HG02798 (cell line): ENCODE measurements at regions not wholly inside any gene's neighbourhood (a gene's known extent, or its start where the extent isn't known, plus 50 kb on each side); places are given as distances from the start of the nearest gene placed in this dataset.

ENCODE experiments used
- ATAC-seq: cut with Tn5 transposase; IDR thresholded peaks from one replicate; pipeline ENCODE4 v1.9.1; 2021; ENCODE audit warnings: mild to moderate bottlenecking; ENCODE audit not compliant: unreplicated experiment, poor library complexity

DNA sequence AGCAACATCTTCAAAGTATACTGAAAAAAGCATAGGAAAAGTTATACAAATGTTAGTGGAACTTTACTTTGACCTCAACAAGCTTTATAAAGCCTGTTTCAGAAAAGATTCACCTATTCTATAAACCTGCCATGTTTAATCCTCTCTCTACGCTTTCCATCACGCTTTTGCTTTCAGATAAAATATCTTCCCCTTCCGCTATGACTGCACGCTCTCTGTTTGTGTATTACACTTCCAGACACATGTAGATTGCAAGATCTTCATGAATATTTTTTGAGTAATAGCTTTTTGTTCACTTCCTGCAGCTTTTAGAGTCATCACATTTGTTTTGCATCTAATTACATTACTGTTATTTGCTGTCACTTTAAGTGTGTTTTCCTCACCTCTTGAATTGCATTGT is 271.4 kb downstream of the RASSF9 start:
- ATAC-seq = no peak

DNA sequence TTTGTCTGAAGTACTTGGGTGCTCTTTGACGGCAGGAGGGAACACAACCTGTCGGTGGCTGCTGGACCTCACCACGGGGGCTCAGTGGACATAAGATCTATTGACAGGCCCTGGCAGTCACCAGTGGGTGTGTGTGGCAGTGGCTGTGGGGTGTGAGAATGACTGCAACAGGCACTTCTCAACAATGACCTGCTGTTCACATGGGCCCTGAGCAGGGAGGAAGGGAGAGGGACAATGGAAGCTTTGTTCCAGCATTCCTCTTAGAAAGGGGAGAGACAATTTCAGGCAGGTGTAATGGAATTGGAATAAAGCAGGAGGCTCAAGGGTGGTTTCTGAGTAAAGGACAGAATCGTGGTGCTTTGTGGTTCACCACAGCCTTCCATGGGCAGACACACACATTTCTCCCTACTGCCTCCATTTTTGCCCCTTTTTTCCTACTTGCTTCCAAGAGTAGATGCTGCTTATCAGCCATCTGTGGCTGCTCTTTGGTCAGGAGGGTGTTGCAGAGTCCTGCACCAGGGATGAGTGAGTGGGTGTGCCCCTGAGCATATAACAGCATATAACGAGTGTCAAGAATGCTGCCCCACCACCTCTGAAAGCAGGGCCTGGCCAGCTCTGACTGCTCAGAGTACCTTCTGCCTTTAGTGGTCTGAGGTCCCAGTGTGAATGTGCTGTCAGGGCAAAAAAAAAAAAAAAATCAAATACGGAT is 267.7 kb downstream of the RASSF9 start:
- no peak for ATAC-seq

DNA sequence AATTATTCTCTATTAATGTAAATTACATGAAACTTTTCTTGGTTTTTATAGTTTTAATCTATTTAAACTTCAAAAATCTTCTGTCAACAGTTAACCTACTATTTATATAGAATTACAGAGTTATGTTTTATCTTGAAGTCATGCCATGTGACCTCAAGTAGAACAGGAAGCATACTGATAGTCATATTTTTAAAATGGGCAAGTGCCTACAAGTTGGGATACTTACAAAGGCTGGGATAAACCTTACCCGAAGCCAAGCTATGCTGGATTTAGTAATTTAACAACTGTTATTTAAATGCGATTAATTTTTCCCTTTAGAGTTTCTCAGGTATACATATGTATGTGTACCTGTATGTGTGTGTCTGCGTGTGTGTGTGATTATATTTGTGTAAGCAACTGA is 266.9 kb downstream of the RASSF9 start:
- no peak for ATAC-seq

DNA sequence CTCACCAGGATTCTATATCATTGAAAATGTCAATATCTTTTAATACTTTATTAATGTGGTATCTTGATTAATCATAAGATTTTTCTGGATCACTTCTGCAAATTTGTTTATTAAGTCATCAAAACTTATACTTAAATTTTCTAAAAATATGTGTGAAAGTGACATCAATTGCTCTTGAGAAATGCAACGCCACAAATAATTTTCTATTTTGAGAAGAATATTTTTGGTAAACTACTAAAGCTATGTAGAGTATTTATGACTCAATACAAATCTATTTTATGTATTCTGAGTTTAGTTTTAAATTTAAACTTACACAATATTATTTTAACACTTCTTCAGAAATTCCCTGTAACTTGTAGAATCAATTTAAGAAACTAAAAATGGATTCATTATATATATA is 263.3 kb downstream of the RASSF9 start:
- ATAC-seq = no peak

DNA sequence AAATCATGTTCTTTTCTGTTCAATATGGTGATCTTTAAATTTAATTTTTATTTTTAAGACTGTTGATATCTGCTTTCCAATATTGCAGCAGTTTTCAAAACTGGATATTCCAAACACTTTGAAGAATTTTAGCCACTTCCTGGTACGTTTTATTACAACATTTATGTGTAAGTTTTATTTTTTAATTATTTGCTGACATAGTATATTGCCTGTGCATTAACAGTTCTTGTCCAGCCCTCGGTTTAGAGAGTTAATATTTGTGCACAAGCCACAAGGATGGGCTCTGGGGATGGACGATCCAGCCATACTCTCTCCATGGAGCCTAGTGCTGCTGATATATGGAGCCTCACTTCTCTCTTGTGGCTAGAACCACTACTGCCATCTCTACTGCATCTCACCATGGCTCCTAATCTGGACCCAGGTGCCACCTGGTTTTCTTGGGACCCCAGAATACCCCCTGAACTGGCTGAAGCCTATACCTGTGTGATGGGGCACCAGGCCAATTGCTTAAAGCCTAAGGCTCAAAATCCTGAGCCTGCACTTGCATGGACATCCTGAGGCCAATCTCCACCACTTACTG is 262.5 kb downstream of the RASSF9 start:
- no peak for ATAC-seq

DNA sequence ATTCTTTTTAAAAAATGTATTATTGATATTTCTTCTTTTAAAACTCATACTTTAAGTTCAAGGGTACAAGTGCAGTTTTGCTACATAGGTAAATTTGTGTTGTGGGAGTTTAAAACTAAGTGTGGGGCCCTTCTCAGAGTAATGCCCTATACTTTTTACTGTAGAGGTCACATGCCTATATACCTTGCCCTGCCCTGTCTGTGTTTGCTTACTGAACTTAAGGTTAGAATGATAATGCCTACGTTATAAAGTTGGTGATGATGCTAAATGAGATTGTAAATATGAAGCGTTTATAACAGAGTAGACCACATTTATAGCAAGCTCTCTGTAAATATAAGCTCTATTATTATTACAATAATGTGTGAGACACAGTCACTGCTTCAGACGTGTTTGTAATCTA is 261.9 kb downstream of the RASSF9 start:
- ATAC-seq = no peak

DNA sequence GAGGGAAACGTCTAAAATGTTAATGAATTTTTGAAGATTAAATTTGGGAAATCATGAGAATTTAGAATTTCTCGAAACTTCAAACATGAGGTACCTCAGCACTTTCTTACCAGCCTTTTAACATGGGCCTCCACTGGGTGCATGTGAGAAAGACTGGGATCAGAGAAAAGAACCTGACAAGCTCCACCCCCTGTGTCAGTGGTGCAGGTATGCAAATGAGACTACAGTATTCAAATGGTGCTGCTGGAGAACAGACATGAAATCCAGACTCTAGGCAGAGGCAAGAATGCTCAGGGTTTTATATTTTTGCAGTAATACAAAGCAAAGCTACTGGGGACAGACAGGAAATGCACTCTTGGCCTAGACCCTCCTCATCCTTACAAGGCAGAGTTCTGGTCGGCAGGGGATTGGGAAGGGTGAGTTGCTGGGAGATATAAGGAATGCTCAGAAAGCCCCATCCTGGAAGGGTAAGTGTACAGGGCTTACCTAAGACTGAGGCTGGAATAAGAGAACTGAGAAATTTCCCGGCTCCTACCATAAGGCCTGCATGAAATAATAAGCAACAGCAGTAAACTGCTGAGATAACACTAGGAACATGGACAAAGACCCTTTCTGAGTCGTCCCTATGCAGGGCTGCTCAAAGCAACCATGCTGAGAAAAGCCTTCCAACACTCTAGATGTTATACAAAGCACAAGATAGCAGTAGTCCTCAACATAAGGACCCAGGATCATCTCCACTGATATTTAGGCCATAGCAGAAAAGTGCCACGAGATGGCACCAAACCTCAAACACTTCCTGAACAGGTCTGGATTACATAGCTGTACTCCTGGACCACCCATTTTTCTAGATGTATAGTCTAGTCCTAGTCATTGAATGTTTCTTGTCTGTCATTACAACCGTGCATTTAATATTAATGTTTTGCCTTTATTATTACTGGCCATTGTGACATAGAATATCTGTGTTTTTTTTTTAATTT is 260.8 kb downstream of the RASSF9 start:
- ATAC-seq = peak; percentile 98

DNA sequence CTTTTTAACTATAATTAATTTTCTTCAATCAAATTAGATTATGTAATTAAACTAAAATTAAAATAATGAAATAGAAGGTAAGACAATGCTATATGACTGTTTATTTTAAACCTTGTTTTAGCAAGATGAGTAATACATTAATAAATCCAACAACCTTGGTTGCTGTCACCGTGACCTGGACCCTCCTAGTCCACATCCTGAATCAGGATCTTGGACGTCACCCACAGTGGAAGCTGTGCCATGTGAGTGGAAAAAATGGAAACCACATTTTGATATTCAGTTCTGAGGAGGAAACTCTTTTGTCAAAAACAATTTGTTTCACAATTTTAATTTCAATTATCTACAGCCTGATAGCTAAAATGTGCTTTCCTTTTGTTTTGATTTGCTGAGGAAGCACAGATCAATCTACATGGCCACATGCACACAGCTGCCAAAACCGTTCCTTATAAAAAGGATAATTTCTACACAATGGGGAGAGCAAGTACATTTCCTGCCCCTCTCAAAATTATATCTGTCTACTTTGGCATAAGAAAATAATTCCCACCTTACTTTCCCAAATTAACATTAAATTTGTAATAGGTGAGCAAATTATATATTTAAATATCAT is 255.5 kb downstream of the RASSF9 start:
- no peak for ATAC-seq

DNA sequence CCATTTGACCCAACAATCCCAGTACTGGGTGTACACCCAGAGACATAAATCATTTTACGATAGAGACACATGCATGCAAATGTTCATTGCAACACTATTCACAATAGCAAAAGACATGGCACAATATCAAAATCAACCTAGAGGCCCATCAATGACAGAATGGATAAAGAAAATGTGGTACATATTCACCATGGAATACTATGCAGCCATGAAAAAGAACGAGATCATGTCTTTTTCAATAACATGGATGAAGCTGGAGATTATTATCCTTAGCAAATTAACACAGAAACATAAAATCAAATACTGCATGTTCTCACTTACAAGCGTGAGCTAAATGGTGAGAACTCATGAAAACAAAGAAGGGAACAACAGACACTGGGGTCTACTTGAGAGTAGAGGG is 249.1 kb downstream of the RASSF9 start:
- no peak for ATAC-seq

DNA sequence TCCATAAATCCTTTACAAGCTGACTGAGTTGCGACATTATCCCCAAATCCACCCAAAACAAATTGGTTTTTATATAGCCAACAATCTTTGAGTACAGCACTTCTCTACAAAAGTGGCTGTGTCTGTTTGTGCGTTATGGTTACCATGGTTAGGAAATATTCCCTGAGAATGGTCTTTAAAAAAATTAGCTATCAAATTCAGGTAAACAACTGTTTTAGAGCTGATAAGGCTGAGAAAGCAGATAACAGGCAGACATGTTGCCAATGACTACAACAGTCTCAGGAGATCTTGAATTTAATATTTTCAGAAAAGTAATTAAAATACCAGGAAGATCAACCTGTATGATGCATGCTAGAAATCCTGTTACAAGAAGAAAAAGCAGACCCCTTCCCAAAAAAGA is 248.0 kb downstream of the RASSF9 start:
- no peak for ATAC-seq

DNA sequence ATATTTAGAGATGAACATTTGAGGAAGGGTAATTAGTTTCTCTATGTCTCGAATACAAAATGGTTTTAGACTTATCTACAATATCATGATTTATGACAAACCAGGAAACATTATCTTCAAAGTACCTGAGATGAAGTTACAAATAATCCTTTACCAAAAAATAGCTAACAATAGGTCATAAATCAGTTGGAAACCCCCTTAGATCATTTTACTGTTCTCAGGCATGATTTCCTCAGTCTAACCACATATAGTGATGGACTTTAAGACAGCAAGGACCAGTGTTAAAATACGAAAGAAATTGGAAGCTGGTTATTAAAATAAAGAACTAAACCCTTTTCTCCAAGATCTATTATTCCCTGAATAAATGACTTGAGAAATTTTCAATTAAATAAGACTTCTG is 235.4 kb downstream of the RASSF9 start:
- no peak for ATAC-seq

DNA sequence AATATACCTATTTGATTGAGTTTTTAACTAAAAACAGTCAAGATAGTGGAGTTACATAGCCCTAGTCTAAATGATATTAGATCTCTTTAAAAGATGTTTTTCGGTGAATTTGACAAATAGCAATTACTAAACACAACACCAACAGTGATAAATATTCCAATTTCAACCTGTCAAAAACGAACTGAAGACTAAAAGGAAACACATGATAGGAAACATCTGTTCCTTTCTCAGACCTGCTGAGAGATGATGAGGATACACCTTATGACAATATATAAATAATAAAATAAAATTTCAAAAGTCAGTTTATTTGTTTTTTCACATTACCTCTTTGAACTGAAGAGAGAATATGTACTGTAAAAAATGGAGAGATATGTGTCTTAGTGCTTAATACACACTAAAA is 232.7 kb downstream of the RASSF9 start:
- no peak for ATAC-seq

DNA sequence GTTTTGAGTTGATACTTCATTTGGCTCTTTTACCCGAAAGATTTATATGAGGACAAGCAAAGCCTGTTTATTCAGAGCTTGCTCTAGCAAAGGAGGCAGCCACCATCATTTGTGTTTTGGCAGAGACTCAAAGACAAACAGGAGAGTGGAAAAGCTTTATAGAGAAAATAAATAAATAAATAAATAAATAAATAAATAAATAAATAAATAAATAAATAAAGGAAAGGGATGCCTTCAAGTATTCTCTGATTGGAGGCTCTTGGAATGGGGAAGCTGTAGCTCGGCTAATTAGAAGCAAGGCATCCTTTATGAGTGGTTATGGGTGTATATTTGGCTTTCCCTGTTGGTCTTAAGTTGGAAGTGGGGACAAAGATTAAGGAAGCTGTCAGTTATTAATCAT is 229.8 kb downstream of the RASSF9 start:
- no peak for ATAC-seq

DNA sequence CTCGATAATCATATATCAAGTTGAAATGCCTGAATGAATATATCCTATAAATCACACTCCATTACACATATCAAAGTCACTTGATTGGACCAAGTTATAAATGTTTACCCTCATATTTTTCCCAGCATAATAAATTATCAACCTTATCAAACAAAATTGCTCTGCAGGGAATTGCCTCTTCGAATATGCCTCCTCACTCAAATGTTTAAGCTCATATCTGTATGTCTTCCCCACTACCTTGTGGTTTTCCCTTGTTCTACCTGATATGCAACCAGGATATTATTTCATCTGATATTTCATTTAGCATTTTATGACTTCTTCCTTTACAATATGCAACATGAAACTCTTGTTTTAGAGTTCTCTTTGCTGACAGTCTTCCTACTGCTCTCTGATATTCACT is 226.4 kb downstream of the RASSF9 start:
- no peak for ATAC-seq

DNA sequence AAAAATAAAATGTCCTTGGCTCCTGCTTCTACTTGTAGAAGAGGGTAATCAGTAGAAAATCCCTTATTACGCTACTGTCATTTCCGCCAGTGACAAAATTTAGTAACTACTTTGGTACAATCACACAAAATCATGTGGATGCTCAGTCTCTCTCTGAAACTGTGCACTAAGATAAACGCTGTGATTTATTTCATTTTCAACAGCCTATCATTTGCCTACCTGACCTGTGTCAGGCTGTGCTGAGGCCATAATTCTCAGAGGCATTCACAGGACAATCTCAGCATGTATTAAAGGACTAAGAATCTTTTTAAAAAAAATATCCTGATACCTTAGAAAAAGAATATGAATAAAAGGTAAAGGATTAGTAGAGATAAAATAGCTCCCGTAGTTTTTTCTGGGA is 226.0 kb downstream of the RASSF9 start:
- no peak for ATAC-seq

DNA sequence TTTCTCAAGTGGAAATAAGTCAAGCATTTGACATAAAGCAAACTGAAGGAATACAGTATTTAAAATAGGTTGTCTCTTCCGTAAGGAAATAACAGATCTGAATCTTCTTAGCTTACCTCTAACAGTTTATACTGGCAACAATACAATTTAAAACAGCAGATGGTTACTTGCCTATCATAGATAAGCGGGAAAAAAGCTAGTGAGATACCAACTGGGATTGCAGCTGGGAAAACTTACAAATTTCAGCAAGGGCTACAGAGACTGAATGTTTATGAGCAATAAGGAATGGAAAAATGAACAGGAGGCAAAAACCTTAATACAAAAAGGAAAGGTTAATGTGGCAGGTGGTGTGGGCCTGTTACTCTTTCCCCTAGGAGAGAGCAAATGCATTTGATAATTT is 220.0 kb downstream of the RASSF9 start:
- no peak for ATAC-seq

DNA sequence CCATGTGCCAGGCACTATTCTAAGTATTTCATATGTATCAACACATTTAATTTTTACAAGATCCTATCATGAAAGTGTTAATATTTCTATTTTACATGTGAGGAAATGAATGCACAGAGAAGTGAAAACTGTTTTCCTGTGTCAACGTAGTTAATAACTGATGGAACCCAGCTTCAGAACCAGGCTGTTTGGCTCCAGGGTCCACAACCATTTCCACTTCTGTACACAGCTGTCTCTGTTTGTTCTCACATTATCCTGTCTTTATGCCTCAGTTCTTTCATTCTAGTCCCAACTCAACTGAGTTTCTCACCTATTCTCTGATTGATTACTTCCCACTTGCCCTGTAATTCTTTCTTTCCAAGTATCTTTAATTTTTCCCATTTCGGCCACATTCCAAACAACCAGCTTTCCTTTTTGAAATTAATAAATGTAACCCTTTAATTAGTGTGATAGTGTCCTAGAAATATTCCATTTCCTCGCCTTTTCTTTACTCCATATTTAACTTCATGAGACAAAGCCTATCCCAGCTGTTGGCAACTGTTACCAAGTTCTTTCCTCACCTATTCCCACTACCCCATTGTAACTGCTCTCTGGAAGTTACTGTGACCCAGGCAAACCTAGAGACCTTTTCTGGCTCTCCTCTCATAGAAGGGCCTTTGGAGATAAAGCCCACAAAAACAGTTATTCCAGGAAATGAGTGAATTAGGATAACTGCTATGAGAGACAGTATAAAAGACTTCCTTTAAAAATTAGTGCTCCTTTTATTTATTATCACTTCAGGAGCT is 218.7 kb downstream of the RASSF9 start:
- ATAC-seq = no peak

DNA sequence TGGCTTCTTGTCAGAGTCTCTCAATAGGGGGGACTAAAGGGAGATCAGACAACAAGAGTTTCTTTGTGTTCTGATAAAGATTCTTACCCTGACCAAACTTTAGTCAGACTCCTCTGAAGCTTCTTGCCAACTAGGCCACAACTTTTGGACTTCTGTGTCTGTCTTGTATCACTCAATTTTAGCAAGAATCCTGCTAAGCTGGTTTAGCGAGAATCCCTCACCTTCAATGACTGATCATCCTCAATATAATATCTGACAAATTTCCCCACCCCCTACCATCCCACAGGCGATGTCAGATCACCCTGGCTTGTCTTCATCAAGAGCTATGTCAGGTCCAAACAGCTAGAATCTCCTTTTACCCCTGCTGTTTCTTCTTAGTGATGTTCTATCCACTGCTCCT is 215.2 kb downstream of the RASSF9 start:
- ATAC-seq = no peak

DNA sequence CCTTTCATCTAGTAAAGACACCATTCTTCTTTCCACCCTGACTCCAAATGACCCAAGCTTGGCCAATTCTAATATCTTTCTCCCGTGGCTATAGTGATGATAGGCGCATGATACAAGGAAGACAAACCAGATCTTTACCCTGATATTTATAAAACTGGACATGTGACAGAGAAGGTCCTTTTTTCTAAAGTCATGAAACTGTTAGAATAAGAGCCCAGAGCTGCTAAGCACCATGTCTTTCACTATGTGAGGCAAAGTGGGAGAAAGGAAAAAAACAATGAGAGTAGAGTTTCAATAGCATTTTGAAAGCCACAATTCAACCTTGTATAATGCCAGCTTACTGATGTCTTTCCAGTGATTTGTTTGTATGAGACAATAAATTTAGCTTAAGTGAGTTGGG is 212.4 kb downstream of the RASSF9 start:
- no peak for ATAC-seq

DNA sequence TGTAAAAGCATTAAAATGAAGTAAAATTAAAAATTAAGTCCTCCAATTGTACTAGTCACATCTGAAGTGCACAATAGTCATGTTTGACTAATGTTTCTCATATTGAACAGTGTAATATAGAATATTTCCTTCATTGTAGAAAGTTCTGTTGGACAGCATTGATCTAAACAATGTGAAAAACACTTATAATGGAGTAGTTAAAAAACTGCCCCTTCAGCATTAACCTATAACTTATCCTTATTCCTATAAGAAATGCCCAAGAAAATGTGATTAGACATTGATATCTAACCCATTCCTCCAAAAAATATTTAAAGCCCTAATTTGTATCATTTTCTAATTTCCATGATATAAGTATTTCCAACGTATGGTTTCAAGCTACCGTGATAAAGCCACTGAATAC is 210.7 kb downstream of the RASSF9 start:
- no peak for ATAC-seq
